ENCODE measurements at regions not wholly inside any gene's neighbourhood (a gene's known extent, or its start where the extent isn't known, plus 50 kb on each side); places are given as distances from the start of the nearest gene placed in this dataset.
"Not testable (repeated sequence)": the region's sequence is repeated elsewhere in the genome, so short reads cannot be mapped to it uniquely, and the experiment has no call there.

DNA sequence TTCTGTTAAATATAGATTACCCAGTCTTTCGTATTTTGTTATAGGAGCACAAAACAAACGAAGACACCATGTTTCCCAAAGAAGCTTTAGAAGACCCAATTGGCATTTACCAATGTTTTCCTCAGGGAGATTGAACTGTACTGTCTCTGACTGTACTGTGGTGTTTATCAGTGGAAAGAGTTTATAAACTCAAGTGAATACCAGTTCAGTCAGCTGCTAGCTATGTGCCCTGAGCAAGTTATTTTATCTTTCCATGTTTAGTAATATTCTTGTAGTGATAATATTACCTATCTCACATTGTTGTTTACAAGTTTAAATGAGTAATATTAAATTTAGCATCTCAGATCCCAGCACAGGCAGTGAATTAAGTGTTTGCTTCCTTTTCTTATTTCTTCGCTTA, 773.2 kb downstream of the KCNA4 start:
- no peak for DNase-seq (ENCODE audit: low read depth)

DNA sequence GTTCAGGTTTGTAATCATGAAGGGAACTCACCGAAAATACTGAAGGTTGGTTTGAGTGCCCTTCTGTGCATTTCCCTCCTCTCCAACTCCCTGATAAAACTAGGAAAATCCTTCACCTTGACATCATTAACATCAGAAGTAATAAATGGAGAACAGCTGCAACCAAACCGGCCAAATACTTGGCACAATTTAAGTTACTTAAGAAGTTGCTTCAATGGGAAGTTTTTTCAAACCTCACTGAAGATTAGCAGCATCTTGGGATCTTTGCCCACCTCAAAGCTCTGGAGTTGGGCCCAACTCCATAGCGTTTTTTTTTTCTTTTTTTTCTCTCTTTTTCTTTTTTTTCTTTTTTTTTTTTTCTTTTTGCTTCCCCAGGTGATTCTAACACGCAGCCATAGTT, 784.8 kb downstream of the KCNA4 start:
- no peak for DNase-seq (ENCODE audit: low read depth)

DNA sequence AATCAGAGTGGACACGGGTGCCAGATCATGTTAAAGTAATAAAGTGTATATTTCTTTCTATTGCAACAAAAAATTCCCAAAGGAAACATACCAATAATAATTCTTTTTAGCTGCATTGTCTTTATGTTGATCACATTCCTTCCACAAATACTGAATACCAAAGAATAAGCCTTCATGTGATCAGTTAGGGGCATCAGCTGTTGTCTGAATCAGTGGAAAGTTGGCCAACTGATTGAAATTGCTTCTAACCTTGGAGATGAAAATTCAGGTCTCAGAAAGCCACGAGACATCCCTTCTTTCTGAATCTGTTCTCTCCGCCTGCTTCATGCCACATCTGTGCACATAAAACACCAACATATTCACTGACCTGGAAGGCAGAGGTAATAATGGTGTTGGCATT, 785.2 kb downstream of the KCNA4 start:
- no peak for DNase-seq (ENCODE audit: low read depth)

DNA sequence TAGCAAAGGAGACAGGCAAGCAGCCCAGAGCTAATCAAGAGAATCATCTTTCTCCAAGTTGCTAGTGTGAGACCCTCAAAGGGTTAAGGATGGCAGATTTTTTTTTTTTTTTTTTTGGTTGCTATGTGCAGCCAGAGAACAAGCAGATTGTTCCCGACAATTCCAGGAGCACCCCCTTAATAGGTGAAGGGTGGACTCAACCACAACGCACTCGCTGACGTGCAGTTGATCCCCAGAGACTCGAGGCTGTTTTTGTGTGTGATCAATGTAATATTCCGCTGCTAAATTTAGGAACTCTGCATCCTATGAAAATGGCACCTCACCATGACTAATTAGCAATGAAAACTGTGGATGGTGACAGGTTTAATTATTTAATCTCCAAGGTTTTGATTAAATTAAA, 789.0 kb downstream of the KCNA4 start:
- no peak for DNase-seq (ENCODE audit: low read depth)

DNA sequence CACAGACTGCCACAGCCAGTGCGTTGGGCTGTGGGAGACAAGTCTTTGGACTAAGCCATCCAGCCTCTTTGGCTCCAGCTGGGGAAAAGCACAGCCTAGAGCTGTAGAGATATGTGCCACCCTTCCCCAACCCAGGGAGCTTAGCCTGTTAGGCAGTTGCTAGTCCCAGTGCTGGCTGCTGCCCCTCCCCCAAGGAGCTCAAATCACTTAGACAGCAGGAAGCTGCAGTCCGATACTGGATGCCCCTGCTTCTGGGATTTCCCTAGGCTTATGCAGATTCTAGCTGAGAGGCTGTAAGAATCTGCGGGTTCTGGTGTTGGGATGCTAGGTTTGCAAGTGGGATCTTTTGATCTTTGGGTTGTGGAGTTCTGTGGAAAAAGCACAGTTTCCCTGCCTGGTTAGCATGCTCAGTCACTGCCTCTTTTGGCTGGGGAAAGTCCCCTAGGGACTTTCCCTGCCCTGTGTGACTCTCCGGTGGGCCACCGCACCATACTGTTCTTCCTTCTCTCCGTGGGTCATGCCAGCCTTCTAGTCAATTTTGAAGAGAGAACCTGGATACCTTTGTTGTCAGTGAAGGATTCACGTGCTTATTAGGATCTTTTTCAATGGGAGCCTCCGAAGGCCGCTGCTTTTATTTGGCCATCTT, 792.0 kb downstream of the KCNA4 start:
- DNase-seq (ENCODE audit: low read depth), result no peak

DNA sequence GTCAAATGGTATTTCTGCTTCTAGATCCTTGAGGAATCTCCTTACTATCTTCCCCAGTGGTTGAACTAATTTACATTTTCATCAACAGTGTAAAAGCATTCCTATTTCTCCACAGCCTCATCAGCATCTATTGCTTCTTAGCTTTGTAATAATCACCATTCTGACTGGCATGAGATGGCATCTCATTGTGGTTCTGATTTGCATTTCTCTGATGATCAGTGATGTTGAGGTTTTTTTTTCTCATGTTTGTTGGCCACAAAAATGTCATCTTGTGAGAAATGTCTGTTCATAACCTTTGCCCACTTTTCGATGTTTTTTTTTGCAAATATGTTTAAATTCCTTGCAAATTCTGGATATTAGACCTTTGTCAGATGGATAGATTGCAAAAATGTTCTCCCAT, 797.3 kb downstream of the KCNA4 start:
- DNase-seq (ENCODE audit: low read depth), result not testable (repeated sequence)

DNA sequence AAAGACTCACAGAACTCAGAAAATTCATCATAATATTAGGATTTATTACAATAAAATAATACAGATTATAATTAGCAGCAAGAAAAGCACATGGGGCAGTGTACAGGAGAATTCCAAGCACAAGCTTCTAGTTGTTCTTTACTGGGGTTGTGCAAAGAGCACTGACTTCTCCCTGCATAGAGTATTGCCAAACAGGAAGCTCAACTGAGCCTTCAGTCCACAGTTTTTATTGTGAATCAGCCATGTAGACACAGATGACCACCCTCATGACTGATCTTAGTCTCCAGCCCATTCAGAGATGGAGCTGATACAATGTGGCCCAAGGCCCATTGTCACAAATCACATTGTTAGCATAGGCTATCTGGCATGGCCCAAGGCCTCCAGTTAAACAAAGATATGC, 798.9 kb downstream of the KCNA4 start:
- no peak for DNase-seq (ENCODE audit: low read depth)

DNA sequence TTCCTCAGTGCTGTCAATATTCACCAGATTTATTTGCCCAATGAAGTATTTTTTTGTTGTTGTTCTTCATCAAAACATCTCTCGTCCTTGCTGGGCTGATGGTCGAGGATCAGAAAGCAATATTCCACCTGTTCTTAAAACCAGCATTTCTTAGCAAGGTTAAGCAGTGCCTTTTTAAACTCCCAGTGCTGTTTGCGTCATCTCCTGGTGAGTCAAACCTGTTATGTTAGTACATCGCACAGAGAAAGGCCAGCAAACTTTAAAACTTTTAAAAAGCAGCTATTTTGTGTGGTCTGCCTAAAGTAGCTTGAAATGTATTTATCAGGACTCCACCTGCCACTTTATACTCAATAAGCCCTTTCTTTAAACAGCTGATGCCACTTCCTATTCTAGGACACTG, 802.0 kb downstream of the KCNA4 start:
- DNase-seq (ENCODE audit: low read depth), result no peak

DNA sequence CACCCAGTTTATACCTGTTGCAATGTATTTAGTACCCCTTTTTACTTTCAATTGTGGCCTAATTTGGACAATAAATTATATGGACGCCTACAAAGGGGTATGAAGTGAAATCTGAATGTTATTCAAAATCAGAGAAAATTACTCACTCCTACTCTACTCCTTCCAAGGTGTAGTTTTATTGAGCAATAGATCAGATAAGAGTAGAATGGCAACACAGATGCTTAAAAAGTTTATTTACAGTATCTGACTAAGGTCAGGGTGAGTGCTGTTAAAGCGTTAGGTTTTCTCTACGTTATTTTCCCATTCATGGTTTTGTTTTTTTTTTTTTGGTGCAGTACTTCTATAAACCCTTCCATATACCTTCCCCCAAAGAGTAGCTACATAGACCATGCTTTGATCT, 805.6 kb downstream of the KCNA4 start:
- DNase-seq (ENCODE audit: low read depth), result no peak

DNA sequence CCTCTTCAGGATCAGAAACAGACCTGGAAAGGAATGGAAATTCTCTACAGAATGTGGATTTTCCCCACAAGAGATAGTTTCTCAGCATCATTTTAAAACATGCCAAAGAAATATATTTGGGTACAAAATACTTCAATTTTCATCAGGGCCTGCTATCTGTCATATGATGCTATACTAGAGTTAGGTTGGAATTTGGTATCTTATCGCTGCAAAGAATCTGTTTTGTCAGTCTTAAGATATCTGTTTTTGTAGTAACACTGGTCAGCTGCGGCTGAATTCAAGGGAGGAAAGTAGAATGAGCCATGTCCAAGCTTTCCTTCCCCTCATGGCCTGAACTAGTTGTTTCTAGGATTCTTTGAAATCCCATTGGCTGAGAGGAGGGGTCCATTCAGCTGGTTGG, 806.4 kb downstream of the KCNA4 start:
- DNase-seq (ENCODE audit: low read depth), result no peak

DNA sequence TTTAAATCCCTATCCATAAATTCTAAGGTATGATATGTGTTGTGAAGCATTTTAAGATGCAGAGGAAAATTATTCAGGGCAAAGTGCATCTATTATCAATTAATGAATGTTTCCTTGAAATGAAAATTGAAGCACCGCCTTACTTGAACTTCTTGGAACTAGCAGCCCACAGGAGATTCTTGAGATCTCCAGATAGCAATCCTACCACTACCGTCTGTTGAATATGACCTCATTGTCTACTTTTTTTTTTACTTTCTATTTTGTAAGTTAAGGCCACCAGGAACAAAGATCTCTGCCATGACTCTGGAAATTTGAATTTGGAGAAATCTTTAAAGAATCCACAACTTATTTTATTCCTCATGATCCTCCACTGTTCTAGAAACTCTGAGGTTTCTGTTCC, 808.7 kb downstream of the KCNA4 start:
- DNase-seq (ENCODE audit: low read depth), result no peak

DNA sequence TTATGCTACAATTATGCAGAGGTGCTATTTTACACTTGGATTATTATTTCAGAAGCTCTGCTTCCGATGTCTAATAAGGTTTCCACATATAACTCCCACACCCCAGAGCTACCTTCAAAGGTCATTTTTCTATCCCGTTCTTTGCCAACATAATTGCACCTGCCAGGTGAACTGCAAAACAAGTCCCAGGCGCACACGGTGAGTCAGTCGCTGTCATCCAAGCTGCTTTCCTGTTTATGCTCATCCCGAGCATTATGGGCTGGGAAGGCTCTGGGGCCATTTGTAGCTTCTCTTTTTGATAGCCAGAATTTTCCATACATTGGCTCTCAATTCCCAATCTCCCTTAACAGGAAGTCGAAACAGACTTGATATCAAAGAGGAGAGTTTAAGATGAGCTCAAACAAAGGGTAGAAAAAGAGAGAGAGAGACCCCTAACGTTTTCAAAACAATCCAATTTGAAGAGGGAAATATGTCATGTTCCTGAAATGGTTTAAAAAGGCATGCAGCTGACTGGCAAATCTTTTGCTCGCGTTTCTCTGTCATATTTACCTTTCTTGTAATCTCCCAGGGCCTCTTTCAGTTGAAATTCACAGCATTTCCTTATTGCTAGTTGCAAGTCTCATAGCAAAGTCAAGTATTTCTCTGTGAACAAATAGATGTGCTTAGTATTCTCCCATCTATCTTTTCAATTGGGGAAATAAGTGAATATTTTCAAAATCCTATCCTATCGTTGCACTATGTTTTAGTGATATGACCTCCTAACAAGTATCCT, 815.9 kb downstream of the KCNA4 start:
- no peak for DNase-seq (ENCODE audit: low read depth)

DNA sequence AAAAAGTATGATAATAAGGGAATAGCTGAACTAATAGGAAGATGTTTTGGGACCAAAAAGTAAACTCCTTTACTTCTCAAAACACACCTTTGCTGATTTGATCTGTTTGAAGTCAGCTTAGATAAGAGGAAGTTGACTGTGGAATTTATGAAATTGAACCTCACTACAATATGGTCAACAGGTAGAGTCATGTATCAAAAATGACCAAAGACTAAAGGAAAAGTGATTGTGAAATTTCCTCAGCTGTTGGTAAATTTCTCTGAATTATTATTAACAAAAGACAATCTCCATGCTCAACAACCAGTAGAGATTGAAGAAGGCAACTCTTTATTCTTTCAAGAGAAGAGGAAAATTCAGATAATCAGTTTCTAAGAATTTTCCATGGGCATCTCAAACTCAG, 826.5 kb downstream of the KCNA4 start:
- DNase-seq (ENCODE audit: low read depth), result no peak

DNA sequence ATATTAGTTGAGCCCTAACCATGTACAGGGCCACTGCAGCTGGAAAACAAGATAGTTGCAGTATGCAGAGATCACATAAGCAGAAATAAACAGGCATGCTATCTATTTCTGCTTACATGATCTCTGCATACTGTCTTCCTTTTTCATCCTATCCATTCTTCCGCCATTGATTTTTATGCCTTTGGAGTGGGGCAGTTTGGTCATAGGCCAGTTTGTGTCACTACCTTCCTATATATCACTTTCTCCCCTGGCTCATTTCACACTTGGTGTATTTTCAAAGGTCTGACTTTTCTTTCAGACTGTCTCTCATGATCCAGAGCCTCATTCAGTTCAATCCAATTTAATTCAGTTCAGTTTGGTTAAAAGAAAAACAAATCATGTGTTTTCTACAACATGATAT, 829.6 kb downstream of the KCNA4 start:
- DNase-seq (ENCODE audit: low read depth), result no peak

DNA sequence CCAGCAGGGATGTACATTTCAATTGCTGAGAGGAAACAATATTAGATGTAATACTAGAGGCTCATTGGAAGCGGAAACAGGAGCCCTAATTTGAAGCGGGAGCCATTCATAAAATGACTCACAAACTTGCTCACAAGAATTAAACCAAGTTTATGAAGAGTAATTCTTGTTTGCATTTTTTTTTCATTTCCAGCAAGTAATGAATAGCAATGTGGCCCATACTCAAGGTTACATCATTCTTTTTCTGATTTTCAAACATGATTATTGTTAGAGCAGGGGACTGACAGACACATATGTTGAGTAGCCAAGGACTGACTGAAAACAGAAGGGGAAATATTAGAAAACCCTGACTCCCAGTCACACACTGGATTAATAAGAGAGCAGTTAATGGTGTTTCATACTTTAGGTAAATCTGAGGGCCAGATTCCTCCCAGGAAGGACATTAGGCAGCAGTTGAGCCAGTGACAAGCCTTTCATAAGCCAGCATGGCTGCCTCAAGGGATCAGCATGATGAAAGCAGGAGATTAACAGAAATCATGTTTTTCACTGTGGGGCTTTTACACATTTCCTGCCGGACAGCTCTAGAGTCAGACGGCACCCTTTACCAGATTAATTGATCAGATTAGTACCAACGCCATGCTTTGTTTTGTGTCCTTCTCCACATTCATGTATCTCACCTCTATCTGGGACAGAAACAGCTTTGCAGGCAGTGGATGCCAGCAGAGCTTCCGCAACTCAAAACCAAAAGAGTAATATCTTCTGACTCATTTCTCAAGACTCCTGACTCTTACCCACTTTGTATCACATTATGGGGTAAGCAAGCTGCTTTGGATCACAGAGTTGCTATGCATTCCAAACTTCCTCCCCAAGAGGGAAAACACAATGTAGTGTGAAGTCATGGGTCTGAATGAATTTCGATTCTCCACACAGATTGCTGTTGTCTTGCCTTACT, 831.6 kb downstream of the KCNA4 start:
- DNase-seq (ENCODE audit: low read depth), result peak; percentile 78

DNA sequence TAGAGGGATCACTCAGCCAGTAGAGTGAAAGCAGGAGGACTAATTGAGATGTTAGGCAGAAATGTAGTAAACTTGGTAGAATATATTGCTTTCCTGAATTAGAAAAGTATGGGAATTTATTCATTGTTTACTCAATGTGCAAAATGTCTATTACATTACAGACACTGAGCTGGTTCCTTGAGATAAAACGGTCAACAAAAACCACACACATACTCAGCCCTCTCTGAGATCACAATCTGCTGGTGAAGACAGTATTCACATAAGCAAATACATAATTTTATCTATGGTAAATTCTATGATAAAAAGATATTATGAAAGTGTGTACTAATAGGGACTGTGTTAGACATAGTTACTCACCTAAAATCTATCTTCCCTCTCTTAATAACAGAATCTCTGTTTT, 833.5 kb downstream of the KCNA4 start:
- no peak for DNase-seq (ENCODE audit: low read depth)

DNA sequence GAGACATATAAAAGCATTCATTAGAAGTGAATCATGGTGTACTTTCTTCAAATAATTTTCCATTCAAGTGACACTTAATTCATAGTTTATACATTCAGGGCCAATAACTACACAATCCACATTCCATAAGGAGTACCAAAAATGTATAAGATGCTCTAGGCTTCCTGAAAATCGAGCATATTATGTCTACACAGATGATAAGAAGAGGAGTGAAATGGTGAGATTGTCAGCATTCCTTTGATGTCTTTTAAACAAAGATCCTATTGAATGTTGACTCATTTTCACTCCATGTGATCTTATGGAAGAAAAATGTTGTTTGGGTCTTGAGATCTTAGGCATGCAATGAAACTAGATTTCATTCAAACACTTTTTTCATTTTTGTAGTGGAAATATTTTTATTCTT, 843.2 kb downstream of the KCNA4 start:
- peak; percentile 78 for DNase-seq (ENCODE audit: low read depth)

DNA sequence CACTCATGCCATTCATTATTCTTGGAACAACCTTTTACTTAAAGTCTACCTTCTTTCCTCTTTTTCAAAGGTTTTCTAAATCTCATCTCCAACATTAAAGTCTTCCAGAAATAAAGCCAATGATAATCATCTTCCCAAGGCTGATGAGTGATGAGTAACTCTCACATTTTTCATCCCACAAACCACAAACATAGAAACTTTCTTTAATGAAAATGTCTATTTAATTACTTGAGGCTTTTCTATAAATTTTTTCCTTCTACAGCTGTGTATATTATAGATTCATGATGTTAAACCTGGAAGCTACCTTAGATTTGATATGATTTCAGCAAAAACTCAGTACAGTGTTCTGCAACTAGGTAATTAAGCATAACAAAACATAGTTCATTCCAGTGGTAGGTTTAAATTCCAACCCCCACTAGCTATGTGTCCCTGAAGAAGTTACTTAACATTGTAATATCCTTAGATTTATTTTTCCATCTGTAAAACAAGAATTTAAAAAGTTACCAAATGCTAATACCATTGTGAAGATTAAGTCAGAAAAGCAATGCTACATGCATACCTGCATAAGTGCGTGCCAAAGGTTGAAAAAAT, 845.4 kb downstream of the KCNA4 start:
- no peak for DNase-seq (ENCODE audit: low read depth)

DNA sequence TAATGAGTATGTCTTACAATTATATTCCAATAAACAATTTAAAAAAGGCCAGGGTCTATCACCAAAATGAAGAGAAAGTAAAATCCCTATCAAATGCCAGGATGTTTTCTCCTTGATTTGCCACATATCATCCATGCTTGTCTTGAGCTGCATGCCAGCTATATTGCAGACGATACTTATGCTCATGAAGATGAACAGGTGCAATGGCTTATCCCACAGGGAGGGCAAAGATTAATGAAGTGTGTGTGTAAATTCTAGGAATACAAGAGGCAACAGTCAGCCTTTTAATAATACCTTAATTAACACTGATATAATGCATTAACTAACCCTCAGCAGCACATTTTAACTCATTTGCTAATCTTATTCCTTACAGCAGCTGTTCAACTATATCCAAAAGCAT, 850.5 kb downstream of the KCNA4 start:
- no peak for DNase-seq (ENCODE audit: low read depth)

DNA sequence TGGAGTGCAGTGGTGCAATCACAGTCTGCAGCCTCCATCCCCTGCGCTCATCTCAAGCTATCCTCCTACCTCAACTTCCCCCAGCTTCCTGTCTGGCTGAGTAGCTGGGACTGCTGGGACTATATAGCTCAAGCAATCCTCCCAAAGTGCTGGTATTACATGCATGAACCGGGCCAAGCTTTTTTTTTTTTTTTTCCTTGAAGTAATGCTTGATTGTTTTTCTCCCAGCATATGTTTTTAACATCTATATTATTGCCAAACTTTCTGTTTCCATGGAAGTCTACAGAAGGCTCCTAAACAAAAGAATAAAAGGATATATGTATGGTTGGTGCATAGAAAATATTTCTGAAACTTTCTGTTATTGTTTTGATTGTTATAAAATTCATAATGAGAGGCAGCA, 853.6 kb downstream of the KCNA4 start:
- DNase-seq (ENCODE audit: low read depth), result no peak

DNA sequence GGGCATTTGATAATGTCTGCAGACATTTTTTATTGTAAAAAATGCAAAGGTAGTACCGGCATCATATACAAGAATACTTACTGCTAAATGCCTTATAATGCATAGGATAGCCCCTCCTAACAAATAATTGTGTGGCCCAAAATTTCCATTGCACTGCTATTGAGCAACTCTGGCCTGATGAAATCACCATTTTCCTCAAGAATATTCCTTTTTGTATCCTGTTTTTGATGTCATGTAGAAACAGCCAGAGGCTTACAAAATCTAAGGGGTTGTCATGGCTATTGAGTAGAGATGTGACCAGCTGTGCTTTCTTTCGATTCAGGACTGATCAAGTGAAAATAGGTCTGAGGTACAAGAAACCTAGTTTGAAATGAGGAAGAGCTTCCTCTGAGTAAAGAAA, 854.3 kb downstream of the KCNA4 start:
- DNase-seq (ENCODE audit: low read depth), result no peak

DNA sequence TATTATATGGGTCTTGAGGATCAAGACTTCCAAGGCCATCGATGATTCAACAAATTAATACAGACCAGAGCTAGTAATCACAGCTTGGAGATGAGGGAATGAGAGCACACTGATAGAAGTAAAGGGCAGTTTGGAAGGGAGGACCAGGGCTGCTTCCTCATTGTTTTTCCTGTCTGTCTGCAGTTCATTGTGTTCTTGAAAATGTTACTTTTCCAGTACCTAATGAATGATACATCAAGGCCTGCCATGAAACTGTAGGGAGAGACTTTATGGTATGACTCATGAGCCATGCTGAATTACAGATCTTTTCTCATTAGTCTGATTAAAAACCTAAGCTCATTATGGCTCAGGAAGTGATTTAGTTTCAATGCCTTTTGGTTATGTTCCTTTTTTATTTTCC, 855.6 kb downstream of the KCNA4 start:
- DNase-seq (ENCODE audit: low read depth), result no peak

Data from HS-5 (cell line).